GM19324 (cell line): ENCODE measurements at regions not wholly inside any gene's neighbourhood (a gene's known extent, or its start where the extent isn't known, plus 50 kb on each side); places are given as distances from the start of the nearest gene placed in this dataset.
"Not testable (repeated sequence)": the region's sequence is repeated elsewhere in the genome, so short reads cannot be mapped to it uniquely, and the experiment has no call there.

Source experiments
- ATAC-seq: cut with Tn5 transposase; IDR thresholded peaks from one replicate; pipeline ENCODE4 v1.9.1; 2021; ENCODE audit warnings: mild to moderate bottlenecking, moderate library complexity; ENCODE audit not compliant: unreplicated experiment, low FRiP score

DNA sequence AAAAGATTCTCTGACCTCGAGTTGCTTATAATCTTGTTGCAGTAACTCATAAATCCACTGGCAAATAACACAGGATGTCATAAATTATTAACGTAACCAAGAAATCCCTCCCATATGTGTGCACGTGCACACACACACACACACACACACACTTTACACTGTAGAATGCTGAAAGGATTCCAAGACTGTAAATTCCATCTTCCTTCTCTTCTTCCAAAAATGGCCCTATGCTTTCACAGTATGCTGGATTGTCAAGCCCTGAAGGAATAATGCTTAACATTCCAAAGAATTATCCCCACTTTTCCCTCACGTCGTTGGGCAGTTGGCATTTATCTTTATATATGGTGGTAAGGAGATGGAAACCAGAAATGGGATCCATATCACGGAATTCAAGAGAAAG, 117.5 kb upstream of the CRIM1 start:
- no peak for ATAC-seq

DNA sequence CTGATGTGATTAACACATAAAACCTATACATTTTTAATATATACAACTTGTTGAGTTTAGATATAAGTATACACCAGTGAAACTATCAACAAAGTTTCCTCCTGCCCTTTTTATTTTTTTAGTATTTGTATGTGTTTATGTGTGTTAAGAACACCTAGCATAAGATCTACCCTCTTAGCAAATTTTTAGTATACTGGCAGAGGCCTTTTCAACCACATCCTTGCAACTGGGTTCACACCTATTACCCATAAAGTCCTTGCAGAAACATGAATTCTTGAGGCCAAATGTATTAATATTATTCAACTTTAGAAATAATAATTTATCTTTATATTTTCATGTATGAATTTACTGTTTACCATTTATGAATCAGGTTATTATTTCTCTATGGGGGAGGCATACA, 119.7 kb upstream of the CRIM1 start:
- ATAC-seq, result no peak

DNA sequence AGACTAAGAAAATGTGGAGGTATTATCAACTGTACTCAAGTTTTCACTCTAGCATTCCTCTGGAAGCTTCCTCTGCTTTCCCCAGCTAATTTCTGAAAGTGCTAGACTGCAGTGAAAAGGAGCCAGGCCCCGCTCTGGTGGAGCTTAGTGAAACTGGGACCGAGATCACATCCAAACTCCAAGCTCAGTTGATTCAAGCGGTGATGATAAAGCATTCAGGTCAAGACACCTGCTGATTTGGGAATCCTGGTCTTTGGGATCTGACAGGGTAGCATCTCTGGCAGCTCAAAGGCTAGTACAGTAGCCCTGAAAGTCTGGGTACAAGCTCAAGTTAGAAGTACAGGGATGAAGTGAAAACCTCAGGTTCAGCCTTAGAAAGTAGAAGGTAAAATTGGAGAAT, 120.2 kb upstream of the CRIM1 start:
- no peak for ATAC-seq

DNA sequence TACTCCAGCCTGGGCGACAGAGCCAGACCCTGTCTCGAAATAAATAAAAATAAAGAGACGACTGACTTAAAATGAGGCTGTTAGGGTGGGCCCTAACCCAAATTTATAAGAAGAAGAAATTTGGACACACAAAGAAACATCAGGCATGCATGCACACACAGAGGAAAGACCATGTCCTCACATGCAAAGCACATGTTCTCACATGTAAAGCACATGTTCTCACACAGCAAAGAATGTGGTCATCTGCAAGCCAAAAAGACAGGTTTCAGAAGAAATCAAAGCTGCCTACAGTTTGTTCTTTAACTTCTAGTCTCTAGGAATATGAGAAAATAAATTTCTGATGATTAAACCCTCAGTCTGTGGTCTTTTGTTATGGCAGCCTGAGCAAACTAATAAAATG, 132.3 kb upstream of the CRIM1 start:
- ATAC-seq, result no peak

DNA sequence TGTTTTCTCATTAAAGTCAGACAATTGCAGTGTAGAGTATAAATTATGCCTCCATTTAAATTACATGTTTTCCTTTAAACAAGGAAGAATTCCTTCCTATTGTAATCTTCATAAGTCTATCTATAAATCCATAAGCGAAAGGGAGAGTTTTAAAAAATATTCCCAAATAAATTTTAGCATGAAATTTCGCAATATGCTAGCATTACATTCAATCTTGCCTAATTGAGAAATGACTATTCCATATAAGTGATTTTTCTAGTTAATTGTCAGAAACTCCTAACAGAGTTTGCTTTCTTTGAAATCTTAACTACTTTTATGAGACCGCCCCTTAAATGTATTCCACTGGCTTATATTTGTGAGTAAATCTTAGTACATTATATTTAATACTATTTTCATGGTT, 133.1 kb upstream of the CRIM1 start:
- ATAC-seq, result no peak

DNA sequence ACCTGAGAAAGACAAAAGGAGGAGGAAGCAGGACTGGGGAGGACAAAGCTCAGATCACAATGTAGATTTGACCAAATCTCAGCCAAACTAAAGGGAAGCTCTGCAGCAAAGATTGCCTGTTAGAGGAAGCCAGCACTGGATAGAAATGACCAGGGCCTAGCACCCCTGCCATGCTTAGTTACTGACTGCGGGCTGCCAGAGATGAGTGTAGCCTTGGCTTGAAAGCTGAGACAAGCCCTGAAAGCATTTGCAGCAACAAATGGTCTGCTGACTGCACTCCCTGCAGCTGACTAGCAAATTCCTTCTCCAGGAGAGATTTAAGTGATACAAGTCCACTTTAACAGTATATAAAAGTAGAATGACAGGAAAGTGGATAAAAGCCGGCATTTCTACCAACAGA, 140.9 kb upstream of the CRIM1 start:
- ATAC-seq, result no peak

DNA sequence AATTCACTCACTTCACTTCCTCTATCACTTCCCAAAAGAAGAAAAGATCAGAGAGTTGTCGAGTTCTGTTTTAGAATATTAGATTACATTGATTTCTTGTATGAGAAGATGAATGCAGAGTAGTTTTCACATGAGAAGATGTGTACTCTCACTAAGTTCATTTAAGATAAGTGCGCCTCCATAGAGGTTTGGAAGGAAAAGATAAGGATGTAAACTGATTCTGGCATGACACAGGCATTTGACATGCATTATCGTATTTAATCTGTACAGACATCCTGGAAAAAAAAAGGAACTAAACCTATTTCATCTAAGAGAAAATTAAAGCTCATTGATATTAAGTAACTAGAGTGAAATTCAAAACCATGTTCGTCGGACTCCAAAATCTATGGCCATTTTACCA, 152.2 kb upstream of the CRIM1 start:
- no peak for ATAC-seq

DNA sequence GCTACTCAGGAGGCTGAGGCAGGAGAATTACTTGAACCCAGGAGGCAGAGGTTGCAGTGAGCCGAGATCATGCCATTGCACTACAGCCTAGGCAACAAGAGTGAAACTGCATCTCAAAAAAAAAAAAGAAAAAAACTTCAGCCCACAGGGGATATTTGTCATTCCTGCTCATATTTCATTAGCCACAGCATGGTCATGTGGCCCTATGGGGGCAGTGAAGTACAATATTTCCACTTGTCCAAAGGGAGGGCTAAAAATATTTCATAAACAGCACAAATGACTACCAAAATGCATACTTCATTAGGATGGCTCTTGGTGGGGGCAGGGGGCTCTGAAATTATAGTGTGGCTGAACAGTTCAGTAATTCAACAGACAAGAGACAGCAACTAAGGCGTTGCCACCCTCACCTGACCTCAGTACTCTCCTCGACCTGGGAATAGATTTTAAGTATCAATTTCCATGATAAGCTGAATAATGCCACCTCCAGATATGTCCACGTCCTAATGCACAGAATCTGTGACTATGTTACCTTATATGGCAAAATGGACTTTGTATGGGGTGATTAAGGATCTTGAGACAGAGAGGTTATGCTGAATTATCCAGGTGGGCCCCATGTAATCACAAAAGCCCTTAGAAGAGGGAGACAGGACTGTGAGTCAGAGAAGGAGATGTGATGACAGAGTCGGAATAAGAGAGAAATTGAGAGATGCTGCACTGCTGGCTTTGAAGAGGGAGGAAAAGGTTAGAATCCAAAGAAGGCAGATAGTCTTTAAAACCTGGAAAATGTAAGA, 158.2 kb upstream of the CRIM1 start:
- no peak for ATAC-seq

DNA sequence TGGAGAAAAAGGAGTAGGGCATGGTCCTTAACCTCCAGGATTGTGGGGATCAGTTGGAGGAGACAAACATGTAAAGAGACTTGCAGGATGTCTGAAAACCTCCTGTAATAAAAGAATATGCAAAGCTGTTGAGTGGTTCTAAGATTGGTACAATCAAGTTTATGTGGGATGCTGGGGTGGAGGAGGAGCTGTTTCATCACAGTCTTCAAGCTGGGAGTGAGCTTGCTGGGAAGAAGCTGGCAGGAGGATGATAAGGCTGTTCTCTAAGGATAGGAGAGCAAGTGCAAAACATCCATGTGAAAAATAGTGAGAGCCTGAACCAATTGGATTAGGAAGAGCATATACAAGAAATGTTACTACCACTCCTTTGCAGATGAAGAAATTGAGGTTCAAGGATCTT, 161.9 kb upstream of the CRIM1 start:
- no peak for ATAC-seq

DNA sequence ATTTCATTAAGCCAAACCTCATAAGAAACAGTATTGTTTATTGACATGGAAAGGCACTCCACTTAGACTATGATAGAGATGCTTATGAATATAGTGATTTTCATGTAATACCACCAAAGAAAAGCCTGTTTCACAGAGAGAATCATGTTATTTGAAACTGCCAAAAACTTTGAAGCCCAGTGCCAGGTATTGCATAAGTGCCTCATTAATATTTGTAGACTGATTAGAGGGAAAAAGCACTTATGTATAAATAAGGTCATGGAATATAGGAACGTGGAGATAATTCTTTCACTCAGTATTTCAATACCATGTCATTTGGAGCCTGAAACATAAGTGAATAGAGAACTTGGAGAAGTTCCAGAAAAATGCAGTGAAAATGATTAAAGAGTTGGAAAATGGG, 162.6 kb upstream of the CRIM1 start:
- ATAC-seq, result no peak

DNA sequence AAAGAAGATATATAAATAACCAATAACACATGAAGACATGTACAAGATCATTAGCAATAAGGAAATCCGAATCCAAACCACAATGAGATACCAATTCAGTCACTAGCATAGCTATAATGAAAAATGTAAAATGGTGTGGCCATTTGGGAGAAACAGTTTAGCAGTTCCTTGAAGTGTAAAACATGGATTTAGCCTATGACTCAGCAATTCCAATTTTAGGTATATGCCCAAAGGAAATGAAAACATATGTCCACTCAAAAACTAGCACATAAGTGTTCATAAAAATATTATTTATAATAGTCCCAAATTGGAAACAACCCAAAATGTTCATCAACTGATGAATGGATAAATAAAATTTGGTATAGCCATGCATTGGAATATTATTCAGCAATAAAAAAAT, 165.5 kb upstream of the CRIM1 start:
- ATAC-seq, result no peak

DNA sequence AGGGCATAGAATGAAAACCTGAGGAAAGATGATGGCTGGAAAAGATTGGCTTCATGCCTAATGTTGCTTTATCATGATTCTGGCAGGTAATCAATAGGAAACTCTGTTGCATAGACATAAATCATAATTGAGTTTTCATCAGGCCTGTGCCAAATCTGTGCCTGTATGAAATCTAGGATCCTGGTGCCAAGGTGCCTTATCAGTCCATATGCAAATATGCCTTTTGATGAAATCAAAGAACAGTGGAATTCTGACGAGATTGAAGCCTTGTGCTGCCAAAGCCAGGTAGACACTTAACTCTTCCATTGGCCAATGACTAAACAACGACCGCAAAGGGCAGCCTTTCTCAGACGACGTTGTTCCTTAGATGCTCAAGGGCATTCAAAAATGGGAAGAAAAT, 170.0 kb upstream of the CRIM1 start:
- no peak for ATAC-seq

DNA sequence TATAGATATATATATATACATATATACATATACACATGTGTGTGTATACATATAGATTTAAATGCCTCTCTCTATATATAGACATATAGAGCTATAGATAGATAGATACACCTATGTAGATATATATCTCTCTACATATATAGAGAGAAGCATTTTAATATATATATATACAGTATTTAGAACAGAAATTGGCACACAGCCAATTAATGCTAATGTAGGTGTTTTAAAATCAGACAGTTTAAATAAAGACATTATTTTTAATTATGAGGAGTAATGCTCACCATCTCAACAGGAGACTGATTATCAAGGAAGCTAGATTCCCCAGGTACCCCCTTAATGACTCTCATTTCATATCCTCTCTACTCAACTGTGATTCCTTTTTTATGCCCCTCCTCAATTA, 170.7 kb upstream of the CRIM1 start:
- no peak for ATAC-seq

DNA sequence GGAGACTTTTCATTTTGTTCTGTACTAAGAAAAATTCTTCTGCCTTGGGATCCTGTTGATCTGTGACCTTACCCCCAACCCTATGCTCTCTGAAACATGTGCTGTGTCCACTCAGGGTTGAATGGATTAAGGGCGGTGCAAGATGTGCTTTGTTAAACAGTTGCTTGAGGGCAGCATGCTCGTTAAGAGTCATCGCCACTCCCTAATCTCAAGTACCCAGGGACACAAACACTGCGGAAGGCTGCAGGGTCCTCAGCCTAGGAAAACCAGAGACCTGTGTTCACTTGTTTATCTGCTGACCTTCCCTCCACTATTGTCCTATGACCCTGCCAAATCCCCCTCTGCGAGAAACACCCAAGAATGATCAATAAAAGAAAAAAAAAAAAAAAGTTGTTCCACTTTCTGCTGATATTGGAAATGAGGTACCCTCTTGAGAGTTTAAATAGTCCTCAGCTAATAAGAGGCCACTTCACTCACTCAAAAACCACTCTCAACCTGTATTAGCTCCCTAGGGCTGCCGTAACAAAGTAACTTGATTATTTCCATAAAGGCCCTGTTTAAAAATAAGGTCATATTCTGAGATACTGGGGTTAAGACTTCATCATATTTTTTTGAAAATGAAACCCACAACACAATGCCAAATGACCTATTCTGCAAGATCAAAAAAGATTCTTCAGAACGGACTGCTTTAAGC, 174.6 kb upstream of the CRIM1 start:
- ATAC-seq, result not testable (repeated sequence)

DNA sequence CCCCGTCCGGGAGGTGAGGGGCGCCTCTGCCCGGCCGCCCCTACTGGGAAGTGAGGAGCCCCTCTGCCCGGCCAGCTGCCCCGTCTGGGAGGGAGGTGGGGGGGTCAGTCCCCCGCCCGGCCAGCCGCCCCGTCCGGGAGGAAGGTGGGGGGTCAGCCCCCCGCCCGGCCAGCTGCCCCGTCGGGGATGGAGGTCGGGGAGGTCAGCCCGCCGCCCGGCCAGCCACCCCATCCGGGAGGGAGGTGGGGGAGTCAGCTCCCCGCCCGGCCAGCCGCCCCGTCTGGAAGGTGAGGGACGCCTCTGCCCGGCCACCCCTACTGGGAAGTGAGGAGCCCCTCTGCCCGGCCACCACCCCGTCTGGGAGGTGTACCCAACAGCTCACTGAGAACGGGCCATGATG, 175.3 kb upstream of the CRIM1 start:
- not testable (repeated sequence) for ATAC-seq

DNA sequence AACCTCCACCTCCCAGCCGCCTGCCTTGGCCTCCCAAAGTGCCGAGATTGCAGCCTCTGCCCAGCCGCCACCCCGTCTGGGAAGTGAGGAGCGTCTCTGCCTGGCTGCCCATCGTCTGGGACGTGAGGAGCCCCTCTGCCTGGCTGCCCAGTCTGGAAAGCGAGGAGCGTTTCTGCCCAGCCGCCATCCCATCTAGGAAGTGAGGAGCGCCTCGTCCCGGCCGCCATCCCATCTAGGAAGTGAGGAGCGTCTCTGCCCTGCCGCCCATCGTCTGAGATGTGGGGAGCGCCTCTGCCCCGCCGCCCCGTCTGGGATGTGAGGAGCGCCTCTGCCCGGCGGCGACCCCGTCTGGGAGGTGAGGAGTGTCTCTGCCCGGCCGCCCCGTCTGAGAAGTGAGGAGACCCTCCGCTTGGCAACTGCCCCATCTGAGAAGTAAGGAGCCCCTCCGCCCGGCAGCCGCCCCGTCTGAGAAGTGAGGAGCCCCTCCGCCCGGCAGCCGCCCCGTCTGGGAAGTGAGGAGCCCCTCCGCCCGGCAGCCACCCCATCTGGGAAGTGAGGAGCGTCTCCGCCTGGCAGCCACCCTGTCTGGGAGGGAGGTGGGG, 175.8 kb upstream of the CRIM1 start:
- not testable (repeated sequence) for ATAC-seq

DNA sequence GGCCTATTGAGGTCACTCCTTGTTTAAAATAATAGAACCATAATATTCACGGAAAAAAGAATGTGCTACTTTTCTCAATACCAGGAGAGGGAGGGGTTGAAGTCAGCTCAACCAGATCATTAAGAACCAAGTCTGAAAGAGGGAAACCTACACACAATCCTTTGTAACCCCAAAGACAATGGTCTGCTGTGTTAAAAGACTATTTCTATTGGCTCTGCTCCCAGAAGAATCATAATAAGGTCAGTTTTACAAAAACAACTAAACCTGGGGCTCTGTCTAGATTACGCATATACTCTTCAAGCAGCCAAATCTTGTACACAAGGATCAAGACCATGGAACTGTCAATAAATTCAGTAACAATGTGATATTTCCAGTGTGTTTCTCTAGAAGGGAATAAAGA, 177.2 kb upstream of the CRIM1 start:
- no peak for ATAC-seq

DNA sequence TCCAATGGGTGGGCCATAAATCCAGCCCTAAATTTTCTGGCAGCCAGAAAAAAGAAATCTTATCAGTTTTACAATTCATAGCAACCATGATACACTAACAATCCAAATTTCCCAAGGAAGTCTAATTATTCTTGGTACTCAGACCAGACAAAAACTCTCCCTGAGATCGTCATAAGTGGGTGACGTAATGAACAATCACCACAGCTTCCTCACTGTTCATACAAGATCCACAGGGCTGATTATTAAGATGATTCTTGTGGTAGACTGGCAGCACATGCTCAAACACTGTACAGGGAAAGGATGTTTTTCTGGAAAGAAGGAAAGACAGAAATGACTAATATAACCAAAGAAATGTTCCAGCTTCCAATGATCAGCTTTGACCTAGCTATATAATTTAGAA, 178.3 kb upstream of the CRIM1 start:
- ATAC-seq, result no peak

DNA sequence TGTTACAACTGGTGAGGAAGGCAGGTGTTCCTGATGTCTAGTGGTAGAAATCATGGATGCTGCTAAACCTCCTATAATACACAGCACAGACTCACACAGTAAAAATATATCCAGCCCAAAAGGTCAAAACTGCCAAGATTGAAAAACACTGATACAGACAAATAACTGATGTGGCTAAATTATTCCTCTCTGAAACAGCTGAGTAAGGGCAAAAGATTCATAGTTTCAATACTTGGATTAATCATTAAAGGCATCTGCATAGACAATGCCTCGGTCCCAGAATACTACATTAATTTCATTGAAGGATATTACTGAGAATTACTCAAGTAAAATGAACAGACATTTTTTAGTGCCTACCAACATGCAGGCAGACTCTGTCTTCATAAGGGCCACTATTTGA, 180.7 kb upstream of the CRIM1 start:
- no peak for ATAC-seq

DNA sequence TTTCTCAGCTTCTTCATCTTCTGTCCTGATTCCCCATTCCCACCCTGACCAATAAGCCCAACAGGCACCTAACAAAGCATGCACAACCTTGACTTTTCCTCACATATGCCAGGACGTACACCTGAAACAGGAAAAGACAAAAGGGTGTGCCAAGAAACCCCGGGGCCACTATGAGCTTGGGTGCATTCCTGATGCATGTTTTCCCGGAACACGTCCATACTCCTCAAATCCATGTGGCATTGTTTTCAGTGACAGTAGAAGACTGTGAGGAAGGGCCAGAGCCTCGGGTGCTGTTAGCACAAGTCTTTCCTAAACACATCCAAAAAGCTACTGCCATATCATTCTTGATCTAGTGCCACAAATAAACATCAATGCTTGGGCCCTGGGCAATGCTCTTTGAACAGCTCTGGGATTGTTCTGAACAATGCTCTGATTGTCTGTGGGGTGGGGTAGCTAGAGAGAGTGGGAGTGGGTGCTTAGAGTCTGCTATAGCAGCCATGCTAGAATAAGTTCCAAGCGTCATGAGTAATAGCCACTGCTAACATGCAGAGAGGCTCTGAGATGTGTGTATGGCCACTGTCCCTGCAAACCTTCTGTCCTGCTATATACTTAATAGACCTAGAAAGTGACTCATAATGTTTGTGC, 181.7 kb upstream of the CRIM1 start:
- ATAC-seq, result no peak

DNA sequence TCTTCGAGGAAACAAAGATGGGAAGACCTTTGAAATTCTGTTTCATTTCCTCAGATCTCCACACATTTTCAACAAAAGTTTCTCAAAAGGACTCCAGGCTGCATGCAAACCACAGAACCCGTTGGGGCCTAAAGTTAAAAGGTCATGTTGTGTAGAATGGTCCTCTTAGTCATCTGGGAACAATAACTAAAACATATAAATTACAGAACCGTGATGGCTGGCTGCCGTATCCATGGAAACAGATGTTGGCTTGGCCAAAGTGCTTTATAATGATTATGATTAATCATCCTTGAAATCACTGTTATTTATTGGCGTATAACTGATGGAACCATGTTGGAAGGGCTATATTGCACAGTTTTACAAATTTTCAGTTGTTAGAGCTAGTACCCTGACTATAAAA, 182.8 kb upstream of the CRIM1 start:
- ATAC-seq, result no peak
